Fibroblast of the conjunctiva (primary cell): ENCODE measurements at regions not wholly inside any gene's neighbourhood (a gene's known extent, or its start where the extent isn't known, plus 50 kb on each side); places are given as distances from the start of the nearest gene placed in this dataset.

ENCODE experiments used
- DNase-seq: peaks from one replicate; pipeline ENCODE4 v3.0.0-alpha.2; 2010; ENCODE audit warnings: low read depth

DNA sequence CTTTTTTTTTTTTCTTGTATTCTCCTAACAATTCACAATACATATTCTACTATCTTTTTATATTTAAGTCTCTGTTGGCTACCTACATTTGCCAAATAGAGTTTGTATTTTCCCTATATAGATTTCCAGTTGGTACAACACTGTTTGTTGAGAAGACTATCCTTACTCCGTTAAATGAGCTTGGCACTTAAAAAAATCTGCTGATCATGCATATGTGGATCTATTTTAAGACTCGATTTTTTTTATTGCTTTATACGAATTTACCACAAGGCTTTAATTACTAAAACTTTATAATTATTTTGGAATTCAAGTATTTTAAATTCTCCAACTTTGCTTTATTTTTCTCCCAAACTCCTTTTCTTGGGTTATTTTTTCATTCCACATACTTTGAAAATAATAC is 855.6 kb downstream of the C6orf118 start:
- DNase-seq, result no peak

DNA sequence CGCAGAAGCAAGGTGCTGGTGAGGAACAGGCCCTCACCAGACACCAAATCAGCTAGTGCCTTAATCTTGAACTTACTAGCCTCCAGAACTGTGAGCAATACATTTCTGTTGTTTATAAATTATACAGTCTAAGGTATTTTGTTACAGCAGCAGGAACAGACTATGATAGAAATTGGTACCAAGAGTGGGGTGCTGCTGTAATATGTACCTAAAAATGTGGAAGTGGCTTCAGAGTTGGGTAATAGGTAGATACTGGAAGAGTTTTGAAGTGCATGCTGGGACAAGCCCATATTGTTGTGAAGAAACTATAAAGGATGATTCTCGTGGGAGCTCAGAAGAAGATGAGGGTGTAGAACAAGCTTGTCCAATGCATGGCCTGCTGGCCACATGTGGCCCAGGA is 866.8 kb downstream of the C6orf118 start:
- DNase-seq, result no peak

- no peak for DNase-seq
These were observed 870.1 kb downstream of the C6orf118 start for GRCh38 chr6:164439331-164439730.

DNA sequence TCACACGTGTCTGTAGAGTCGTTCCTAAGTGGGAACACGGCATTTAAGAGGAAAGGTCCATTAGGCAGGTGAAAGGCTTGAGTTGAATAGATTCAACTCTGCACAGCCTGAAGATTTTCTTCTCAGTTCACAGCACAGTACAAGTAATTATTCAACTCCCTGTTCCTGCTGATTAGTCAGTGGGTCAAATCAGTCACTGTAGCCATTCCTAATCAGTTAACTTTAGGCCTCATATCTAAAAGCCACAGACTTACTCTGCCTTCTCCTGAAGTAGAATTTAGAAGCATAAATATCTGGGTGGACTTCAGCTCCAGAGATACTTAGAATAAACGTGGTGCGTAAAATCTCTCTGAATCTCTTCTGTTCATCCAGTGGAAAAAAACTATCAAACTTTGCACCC is 872.4 kb downstream of the C6orf118 start:
- DNase-seq, result no peak

DNA sequence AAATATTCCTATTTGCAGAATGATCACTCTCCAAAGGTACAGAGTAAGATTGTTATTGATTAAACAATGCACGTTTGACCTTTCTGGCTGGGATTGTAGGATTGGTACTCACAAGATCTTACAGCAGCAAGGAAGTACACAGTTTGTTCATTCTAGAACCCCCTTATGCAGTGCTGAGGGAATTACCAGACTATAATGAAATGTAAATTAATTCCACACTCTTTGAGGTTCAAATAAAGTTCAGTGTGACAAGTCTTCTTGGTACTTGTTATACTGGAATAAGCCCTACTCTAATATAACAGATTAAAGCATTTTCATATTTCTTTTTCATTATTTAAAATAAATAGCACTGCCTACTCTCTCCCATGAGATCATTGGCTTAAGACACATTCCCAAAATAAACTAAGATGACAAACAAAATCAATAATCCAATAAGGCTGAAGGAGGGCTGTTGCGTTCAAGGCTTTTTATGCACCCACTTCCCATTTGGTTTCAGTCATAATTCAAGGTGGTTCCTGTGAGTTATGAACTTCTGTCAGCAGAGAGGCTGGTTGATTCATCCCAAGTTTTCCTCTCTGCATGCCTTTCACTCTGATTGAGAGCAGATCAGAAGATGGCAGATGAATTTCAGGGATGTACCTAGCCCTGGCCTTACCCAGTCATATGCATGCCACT is 881.5 kb downstream of the C6orf118 start:
- no peak for DNase-seq

- DNase-seq, result no peak
These were observed 884.9 kb downstream of the C6orf118 start for GRCh38 chr6:164424489-164424888.

GRCh38 chr6:164419099-164419498 is 890.3 kb downstream of the C6orf118 start:
- no peak for DNase-seq

DNA sequence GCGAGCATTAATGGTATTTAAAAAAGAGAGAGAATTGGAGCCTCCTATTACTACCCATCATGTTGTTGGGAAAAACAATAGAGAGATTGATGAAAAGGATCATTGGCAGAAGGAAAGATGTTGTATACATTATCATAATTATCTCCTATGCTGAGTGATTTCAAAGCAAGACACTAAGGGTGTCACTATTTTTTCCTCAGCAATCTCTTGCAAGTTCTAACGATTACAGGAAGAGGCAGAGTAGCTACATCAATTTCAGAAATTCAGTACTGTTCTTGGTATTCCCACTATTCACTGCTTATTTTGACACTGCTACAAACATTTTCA is 891.2 kb downstream of the C6orf118 start:
- DNase-seq, result no peak

DNA sequence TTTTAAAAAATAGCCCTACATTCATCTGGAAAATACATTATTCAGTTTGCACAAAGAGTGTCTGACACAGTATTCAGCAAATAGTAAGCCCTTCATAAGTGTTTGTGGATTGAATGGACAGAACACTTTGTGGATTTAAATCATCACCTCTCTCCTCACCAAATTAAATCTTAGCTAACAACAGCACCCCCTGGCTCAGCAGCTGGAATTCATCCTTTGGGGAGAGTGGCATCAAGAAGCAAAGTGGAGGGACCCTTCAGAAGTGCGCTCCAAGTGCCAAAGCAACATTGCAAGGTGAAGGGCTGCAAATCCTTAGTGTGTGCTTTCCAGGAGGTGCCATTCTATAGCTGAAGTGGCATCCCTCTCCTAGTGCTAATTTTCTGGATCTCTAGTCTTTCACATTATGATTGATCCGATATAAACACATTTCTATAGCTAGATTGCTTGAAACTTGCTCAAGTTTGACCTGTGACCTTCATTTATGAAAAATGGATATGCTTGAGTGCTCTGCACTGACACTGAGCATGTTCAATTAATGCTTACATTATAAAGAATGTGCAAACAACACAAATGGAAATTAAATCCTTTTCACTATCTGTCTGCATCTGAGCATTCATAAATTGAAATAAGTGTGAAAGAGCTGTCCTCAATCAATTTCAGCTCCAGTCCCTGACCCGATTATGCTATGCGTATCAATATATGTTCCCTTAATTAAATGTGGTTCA is 891.7 kb downstream of the C6orf118 start:
- DNase-seq, result no peak

GRCh38 chr6:164415832-164416563 is 893.4 kb downstream of the C6orf118 start:
- DNase-seq, result no peak

DNA sequence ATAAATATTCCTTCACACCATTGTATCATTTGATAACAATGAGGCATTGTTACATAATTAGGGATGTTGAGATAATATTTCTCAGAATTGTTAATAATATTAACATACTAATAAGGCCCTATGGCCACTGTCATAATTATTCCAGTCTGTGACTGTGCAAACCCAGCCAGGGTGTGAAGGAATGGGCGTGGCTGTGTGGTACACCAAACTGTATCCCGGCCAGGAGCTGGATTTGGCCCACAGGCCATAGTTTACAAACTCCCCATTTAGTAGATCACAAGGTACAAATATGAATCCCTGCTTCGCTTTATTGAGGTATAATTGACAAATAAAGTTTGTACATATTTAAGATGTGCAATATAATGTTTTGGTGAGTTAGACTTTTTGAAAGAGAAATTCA is 894.7 kb downstream of the C6orf118 start:
- no peak for DNase-seq

DNA sequence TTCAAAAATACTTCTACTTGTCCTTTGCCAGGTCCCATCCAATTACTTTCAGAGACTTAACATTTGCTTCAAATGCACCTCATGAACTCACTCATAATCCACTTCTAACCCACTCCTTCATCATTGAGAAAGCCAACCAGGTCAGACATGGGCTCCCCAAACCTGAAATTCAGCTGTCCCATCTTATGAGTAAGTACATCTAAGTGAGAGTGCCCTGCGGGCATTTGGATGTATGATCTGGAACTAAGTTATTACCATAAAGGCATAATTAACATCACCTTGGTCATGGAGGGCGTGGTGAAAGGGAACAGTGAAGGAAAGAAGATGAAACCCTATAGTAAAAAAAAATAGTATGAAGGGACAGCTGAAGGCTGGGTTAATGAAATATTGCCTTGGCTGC is 896.8 kb downstream of the C6orf118 start:
- no peak for DNase-seq

DNA sequence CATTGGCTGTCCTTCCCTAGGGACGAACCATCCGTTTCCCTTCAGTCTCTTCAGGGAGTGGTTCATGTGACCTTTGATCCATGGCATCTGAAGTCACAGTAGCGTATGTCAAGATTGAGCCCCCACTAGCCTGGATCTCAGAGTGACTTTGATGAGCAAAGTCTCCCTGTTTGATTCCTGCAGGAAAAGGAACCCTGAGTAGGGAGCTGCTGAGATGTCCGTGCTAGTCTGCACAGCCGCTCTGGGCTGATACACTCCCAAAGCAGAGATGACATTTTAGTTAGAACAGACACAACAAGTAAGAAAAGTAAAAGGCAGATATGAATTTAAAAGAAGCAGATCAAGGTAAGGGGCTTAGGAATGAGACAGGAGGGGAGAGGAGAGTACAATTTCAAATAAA is 899.4 kb downstream of the C6orf118 start:
- no peak for DNase-seq

DNA sequence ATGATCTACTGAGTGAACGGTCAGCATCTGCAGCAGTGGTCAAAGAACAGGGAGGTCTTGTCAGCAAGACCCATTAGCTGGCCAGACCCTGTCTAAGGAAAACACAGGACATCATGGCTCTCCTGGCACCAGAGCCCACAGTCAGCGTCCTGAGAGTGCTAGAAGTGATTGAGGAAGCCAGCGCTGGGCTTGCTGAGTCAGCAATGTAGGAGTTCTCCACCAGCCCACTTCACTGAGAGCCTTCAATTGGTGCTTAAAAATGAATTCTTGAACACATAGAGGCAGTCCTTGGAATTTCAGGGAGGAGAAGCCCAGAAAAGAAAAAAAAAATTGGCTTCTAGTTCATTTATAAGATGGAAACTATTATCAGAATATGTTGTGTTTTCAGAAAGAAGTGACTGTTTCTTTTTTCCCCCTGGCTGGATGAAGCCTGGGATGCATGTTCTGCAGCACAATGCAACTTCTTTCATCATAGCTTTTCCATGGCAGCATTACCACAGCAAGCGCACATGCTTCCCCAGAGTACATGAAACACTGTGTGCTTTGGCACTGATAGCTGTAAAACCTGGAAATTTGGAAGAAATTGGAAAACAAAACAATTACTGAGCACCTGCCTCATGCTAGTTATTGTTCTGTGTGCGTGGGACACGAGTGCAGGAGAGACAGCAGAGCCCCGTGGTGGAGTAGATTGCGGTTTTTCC is 899.9 kb downstream of the C6orf118 start:
- DNase-seq, result no peak

DNA sequence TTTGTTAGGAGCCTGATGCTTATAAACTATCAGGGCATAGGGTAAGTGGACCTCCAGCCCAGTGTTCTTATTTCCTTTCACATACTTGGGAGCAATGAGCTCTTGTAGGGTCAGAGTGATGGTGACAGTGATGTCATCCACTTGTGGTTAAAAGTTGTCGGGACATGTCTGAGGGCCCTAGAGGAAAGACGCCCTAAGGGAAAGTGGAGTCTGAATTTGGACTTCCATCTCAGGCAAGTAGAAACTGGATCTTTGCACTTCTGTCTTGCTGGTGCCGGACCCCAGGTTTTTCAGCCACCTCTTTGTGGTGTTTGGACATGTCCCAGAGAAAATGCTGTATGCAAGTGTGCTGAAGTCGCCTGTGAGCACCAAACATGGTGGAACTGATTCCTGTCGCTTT is 900.5 kb downstream of the C6orf118 start:
- no peak for DNase-seq

- no peak for DNase-seq
These were observed 904.5 kb downstream of the C6orf118 start for GRCh38 chr6:164404812-164405488.

DNA sequence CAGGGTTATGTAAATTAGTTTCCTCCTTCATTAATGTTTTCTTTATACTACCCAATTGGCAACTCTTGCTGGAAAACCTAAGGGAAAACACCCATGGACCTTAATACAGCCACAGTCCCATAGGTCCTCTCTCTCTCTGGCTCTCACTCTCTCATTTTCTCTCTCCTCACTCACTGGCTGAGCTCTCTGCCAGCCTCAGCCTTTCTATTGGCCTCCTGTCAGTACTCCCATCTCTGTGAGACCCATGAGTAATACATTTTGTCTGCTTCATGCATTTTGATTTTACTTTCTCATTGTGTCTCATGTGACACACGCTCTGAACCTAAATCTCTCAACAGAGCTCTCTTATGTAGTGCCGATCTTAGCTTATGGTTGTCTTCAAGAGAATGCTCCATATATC is 907.5 kb downstream of the C6orf118 start:
- DNase-seq, result no peak

DNA sequence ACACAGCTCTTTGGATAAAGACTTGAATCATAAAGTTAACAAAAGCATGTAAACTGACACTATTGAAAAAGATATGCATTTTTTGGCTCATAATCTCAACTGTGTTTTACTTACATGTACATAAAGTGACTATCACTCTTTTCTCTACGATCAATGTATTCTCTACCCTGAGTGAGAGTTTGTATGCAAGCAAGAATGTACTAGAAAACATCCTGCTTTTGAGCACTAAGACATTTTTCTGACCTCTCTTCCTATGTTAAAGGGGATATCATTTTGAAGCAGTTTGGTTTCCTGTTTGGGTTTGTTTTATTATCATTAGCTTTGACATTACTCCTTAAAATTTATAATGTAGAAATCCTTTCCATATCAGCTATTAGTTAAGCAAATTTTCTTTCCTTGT is 910.8 kb downstream of the C6orf118 start:
- no peak for DNase-seq

- DNase-seq, result no peak
These were observed 913.0 kb downstream of the C6orf118 start for GRCh38 chr6:164396071-164397047.

GRCh38 chr6:164379795-164380194 is 929.6 kb downstream of the C6orf118 start:
- no peak for DNase-seq

- DNase-seq, result no peak
These were observed 931.1 kb downstream of the C6orf118 start for GRCh38 chr6:164378330-164378729.
